ENCODE measurements at regions not wholly inside any gene's neighbourhood (a gene's known extent, or its start where the extent isn't known, plus 50 kb on each side); places are given as distances from the start of the nearest gene placed in this dataset.

DNA sequence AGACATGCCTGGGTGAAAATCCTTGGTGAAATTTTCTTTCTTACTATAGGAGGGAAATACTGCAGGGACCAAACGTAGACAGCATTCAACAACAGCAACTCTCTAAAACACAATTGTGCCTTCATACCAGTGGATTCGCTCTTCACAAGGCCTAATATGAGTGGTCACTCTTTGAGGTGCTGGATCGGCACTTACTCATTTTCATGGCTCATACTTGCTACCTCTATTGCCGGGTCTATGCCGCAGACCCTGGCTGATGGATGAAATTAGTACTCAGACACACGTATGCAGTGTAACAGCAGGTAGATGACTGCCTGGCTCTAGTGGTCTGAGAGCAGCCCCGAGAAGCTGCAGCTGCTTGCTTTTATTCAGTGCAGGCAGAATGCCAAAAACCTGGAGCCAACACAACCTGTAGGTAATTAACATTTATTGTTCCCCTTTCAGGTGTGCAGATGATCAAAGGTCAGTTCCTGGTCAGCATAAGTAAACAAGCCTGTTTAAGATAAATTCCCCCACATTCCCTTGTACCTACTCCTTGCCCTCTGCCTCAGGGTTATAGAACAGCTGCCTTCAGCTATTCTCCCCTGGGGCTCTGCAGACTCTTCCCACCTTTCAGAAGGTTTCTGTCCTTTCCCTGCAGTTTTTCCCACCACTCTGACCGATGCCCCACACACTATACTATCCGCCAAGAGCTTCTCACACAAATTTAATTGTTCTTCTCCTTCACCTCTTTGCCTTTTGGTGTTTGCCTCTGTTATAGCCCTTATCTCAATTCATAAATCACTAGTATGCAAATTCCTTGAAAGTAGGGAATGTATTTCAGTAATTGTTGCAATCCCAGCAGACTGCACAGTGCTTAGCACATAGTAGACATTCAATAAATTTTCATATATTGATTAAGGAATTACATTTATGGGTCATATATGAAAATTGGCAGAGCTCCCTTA is 210.0 kb downstream of the SPANXN3 start:
- no peak overlapping the region for H3K4me3 ChIP-seq (ENCODE audit: low read length in 2 of 2)
- H3K14ac ChIP-seq (ENCODE audit: low read length): no peak overlapping the region
- H2AFZ ChIP-seq (ENCODE audit: low read length): no peak overlapping the region
- H2BK5ac ChIP-seq (ENCODE audit: low read length): no peak overlapping the region
- no peak overlapping the region for H4K91ac ChIP-seq (ENCODE audit: low read depth, low read length, poor library complexity)
- no peak overlapping the region for H2BK15ac ChIP-seq (ENCODE audit: low read length)
- H3K23ac ChIP-seq (ENCODE audit: low read depth, low read length, poor library complexity): no peak overlapping the region
- no peak overlapping the region for H2AK5ac ChIP-seq (ENCODE audit: low read depth, low read length)
- H3K4me1 ChIP-seq (ENCODE audit: control insufficient read depth in 2 of 2, insufficient read depth in 1 of 2, low read depth in 1 of 2, low read length in 2 of 2): no peaks in the 10 kb centered on the region
- DNase-seq (ENCODE audit: low spot score): no peak
- no peak overlapping the region for H3K4me2 ChIP-seq (ENCODE audit: insufficient read depth, low read length, poor library complexity, severe bottlenecking)
- no peak overlapping the region for H2BK120ac ChIP-seq (ENCODE audit: low read depth, low read length)
- no peaks in the 10 kb centered on the region for H3K36me3 ChIP-seq (replicated peaks in 1 of 2; ENCODE audit: control insufficient read depth in 2 of 2, insufficient read depth in 2 of 2, low read length in 2 of 2)
- no peak overlapping the region for H4K8ac ChIP-seq (ENCODE audit: low read depth, low read length)
- no peak overlapping the region for H3K18ac ChIP-seq (ENCODE audit: low read length)
- WGBS, 2 donors (ENCODE audit: extremely low coverage in 2 of 2, insufficient read length in 2 of 2, insufficient replicate concordance in 1 of 2): no CpG with 5 or more reads among the region's 9 CpGs
- H3K79me1 ChIP-seq (ENCODE audit: low read depth, low read length): no peaks in the 10 kb centered on the region
- H3K9ac ChIP-seq (ENCODE audit: low read depth, low read length, poor library complexity): no peak overlapping the region
- no peaks in the 10 kb centered on the region for H3K27me3 ChIP-seq (ENCODE audit: control insufficient read depth in 3 of 3, insufficient read depth in 3 of 3, low read depth in 1 of 3, low read length in 3 of 3)
- no peaks in the 10 kb centered on the region for H3K9me3 ChIP-seq (replicated peaks in 1 of 2; ENCODE audit: control insufficient read depth in 2 of 2, insufficient read depth in 1 of 2, low read depth in 1 of 2, low read length in 2 of 2)
- H2BK12ac ChIP-seq (ENCODE audit: low read length): no peak overlapping the region
- H3K4ac ChIP-seq (ENCODE audit: low read length): no peak overlapping the region
- H3K27ac ChIP-seq (replicated peaks; ENCODE audit: low read length): no peak overlapping the region

DNA sequence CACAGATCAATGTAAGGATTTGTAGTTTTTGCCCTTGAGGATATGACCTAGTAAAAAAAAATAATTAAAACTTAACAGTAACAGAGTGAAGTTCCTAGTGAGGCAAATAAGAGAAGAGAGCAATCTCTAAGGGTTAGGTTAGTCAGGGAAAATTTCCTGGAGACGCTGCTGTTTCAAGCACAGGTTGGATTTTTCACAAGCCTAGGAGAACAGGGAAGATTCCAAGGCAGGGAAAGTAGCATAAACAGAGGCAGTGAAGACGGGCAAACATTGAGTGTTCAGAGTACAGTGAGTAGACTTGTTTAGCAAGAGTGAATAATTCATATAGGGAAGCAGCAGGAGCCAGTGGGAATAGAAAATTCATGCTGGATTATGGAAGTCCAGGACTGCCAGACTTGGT is 212.8 kb downstream of the SPANXN3 start:
- H3K27me3 ChIP-seq (ENCODE audit: control insufficient read depth in 3 of 3, insufficient read depth in 3 of 3, low read depth in 1 of 3, low read length in 3 of 3): no peaks in the 10 kb centered on the region
- no peak overlapping the region for H2BK5ac ChIP-seq (ENCODE audit: low read length)
- no peak overlapping the region for H2AFZ ChIP-seq (ENCODE audit: low read length)
- no peak overlapping the region for H4K8ac ChIP-seq (ENCODE audit: low read depth, low read length)
- no peaks in the 10 kb centered on the region for H3K36me3 ChIP-seq (replicated peaks in 1 of 2; ENCODE audit: control insufficient read depth in 2 of 2, insufficient read depth in 2 of 2, low read length in 2 of 2)
- no CpG with 5 or more reads among the region's 2 CpGs for WGBS, 2 donors (ENCODE audit: extremely low coverage in 2 of 2, insufficient read length in 2 of 2, insufficient replicate concordance in 1 of 2)
- H3K79me1 ChIP-seq (ENCODE audit: low read depth, low read length): no peaks in the 10 kb centered on the region
- H3K23ac ChIP-seq (ENCODE audit: low read depth, low read length, poor library complexity): no peak overlapping the region
- H3K4ac ChIP-seq (ENCODE audit: low read length): no peak overlapping the region
- no peaks in the 10 kb centered on the region for H3K9me3 ChIP-seq (replicated peaks in 1 of 2; ENCODE audit: control insufficient read depth in 2 of 2, insufficient read depth in 1 of 2, low read depth in 1 of 2, low read length in 2 of 2)
- H3K14ac ChIP-seq (ENCODE audit: low read length): no peak overlapping the region
- H2BK12ac ChIP-seq (ENCODE audit: low read length): no peak overlapping the region
- no peak overlapping the region for H2BK15ac ChIP-seq (ENCODE audit: low read length)
- H3K4me2 ChIP-seq (ENCODE audit: insufficient read depth, low read length, poor library complexity, severe bottlenecking): no peak overlapping the region
- H3K4me1 ChIP-seq (ENCODE audit: control insufficient read depth in 2 of 2, insufficient read depth in 1 of 2, low read depth in 1 of 2, low read length in 2 of 2): no peaks in the 10 kb centered on the region
- H2AK5ac ChIP-seq (ENCODE audit: low read depth, low read length): no peak overlapping the region
- no peak overlapping the region for H3K27ac ChIP-seq (replicated peaks; ENCODE audit: low read length)
- no peak overlapping the region for H3K9ac ChIP-seq (ENCODE audit: low read depth, low read length, poor library complexity)
- no peak overlapping the region for H3K4me3 ChIP-seq (ENCODE audit: low read length in 2 of 2)
- no peak for DNase-seq (ENCODE audit: low spot score)
- no peak overlapping the region for H4K91ac ChIP-seq (ENCODE audit: low read depth, low read length, poor library complexity)
- no peak overlapping the region for H3K18ac ChIP-seq (ENCODE audit: low read length)
- no peak overlapping the region for H2BK120ac ChIP-seq (ENCODE audit: low read depth, low read length)

DNA sequence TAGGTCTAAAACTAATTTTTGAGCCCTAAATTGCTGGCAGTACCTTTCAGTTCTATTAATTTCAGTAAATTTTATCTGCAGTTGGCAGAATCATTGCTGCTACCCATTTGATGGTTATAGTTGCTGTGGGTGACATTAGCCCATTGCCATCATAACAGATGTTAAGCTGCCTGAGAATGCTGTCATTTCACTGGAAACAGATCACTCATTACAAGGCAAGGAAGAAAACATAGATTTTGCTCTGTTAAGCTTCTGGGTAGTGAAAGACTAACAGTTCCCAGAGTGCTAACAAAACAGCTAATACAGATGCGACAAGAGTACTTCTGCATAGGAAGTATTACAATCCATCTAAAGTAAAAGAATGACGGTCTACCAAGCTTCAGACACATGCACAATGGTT is 213.2 kb downstream of the SPANXN3 start:
- Histone ChIP-seq H3K18ac (ENCODE audit: low read length) (no peak overlapping the region), H3K4ac (ENCODE audit: low read length) (no peak overlapping the region), H2BK15ac (ENCODE audit: low read length) (no peak overlapping the region), H3K9ac (ENCODE audit: low read depth, low read length, poor library complexity) (no peak overlapping the region), H3K36me3 (replicated peaks in 1 of 2; ENCODE audit: control insufficient read depth in 2 of 2, insufficient read depth in 2 of 2, low read length in 2 of 2) (no peaks in the 10 kb centered on the region), H4K8ac (ENCODE audit: low read depth, low read length) (no peak overlapping the region), H3K4me2 (ENCODE audit: insufficient read depth, low read length, poor library complexity, severe bottlenecking) (no peak overlapping the region), H3K9me3 (replicated peaks in 1 of 2; ENCODE audit: control insufficient read depth in 2 of 2, insufficient read depth in 1 of 2, low read depth in 1 of 2, low read length in 2 of 2) (no peaks in the 10 kb centered on the region), H2AK5ac (ENCODE audit: low read depth, low read length) (no peak overlapping the region), H3K27me3 (ENCODE audit: control insufficient read depth in 3 of 3, insufficient read depth in 3 of 3, low read depth in 1 of 3, low read length in 3 of 3) (no peaks in the 10 kb centered on the region), H3K4me3 (ENCODE audit: low read length in 2 of 2) (no peak overlapping the region), H3K79me1 (ENCODE audit: low read depth, low read length) (no peaks in the 10 kb centered on the region), H2BK12ac (ENCODE audit: low read length) (no peak overlapping the region), H2AFZ (ENCODE audit: low read length) (no peak overlapping the region), H3K23ac (ENCODE audit: low read depth, low read length, poor library complexity) (no peak overlapping the region), H3K14ac (ENCODE audit: low read length) (no peak overlapping the region), H2BK120ac (ENCODE audit: low read depth, low read length) (no peak overlapping the region), H2BK5ac (ENCODE audit: low read length) (no peak overlapping the region), H3K27ac (replicated peaks; ENCODE audit: low read length) (no peak overlapping the region), H3K4me1 (ENCODE audit: control insufficient read depth in 2 of 2, insufficient read depth in 1 of 2, low read depth in 1 of 2, low read length in 2 of 2) (no peaks in the 10 kb centered on the region), H4K91ac (ENCODE audit: low read depth, low read length, poor library complexity) (no peak overlapping the region)
- DNase-seq (ENCODE audit: low spot score): no peak
- WGBS, 2 donors (ENCODE audit: extremely low coverage in 2 of 2, insufficient read length in 2 of 2, insufficient replicate concordance in 1 of 2): no CpG with 5 or more reads among the region's 2 CpGs

DNA sequence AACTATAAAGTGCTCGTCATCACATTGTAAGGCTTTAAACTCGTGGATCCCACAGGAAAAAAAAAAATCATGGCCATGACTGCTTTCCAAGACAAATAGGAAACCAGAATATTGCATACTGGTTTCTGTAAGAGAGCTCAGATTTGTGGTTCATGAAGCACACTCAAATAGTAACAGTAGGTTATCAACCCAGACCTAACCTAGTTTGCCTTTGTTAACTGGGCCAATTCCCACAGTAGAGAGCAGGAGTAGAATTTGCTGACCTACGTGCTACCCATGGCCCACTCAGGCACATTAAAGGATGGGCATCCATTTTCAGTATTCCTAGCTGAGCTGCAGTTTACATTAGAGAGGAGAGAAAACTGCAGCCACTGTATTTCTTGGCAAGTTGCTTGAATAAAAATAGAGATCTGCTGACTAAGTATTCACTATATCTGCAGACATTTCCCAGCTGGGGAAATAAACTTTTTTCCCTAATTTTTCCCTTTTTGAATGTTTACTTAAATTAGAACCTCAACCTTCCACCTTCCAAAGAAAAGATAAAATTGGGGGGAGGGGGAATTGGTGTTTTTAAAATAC is 218.5 kb downstream of the SPANXN3 start:
- Histone ChIP-seq H3K27me3 (ENCODE audit: control insufficient read depth in 3 of 3, insufficient read depth in 3 of 3, low read depth in 1 of 3, low read length in 3 of 3) (no peaks in the 10 kb centered on the region), H3K9me3 (replicated peaks in 1 of 2; ENCODE audit: control insufficient read depth in 2 of 2, insufficient read depth in 1 of 2, low read depth in 1 of 2, low read length in 2 of 2) (no peaks in the 10 kb centered on the region), H2BK15ac (ENCODE audit: low read length) (no peak overlapping the region), H2BK120ac (ENCODE audit: low read depth, low read length) (no peak overlapping the region), H2BK12ac (ENCODE audit: low read length) (no peak overlapping the region), H3K4ac (ENCODE audit: low read length) (no peak overlapping the region), H3K4me1 (ENCODE audit: control insufficient read depth in 2 of 2, insufficient read depth in 1 of 2, low read depth in 1 of 2, low read length in 2 of 2) (peaks cover 0 to 4% of the 10 kb centered on the region in 2 donors), H3K36me3 (replicated peaks in 1 of 2; ENCODE audit: control insufficient read depth in 2 of 2, insufficient read depth in 2 of 2, low read length in 2 of 2) (no peaks in the 10 kb centered on the region), H3K4me3 (ENCODE audit: low read length in 2 of 2) (no peak overlapping the region), H3K27ac (replicated peaks; ENCODE audit: low read length) (no peak overlapping the region), H4K8ac (ENCODE audit: low read depth, low read length) (no peak overlapping the region), H3K23ac (ENCODE audit: low read depth, low read length, poor library complexity) (no peak overlapping the region), H3K9ac (ENCODE audit: low read depth, low read length, poor library complexity) (no peak overlapping the region), H2BK5ac (ENCODE audit: low read length) (no peak overlapping the region), H3K4me2 (ENCODE audit: insufficient read depth, low read length, poor library complexity, severe bottlenecking) (no peak overlapping the region), H3K18ac (ENCODE audit: low read length) (no peak overlapping the region), H3K79me1 (ENCODE audit: low read depth, low read length) (no peaks in the 10 kb centered on the region), H4K91ac (ENCODE audit: low read depth, low read length, poor library complexity) (no peak overlapping the region), H3K14ac (ENCODE audit: low read length) (no peak overlapping the region), H2AFZ (ENCODE audit: low read length) (no peak overlapping the region), H2AK5ac (ENCODE audit: low read depth, low read length) (no peak overlapping the region)
- no CpG with 5 or more reads among the region's 3 CpGs for WGBS, 2 donors (ENCODE audit: extremely low coverage in 2 of 2, insufficient read length in 2 of 2, insufficient replicate concordance in 1 of 2)
- no peak for DNase-seq (ENCODE audit: low spot score)
